ENCODE measurements at regions not wholly inside any gene's neighbourhood (a gene's known extent, or its start where the extent isn't known, plus 50 kb on each side); places are given as distances from the start of the nearest gene placed in this dataset.

DNA sequence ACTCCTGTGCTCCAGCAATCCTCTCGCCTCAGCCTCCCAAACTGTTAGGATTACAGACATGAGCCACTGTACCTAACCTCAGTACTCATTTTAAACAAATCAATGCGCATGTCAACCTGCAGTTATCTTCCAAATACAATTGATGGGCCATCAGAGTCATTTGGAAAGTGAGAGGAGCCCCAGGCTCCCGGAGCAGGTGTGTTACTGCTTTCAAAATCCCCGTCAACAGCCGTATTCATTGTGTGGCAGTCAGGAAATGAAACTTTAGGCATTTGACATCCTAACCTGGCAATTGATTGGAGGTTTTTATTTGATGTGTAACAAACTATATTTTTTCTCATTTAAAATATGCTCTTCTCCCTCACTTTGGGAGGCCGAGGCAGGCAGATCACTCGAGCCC is 623.6 kb upstream of the TENM3 start:
- no peaks in the 10 kb centered on the region for H3K4me1 ChIP-seq (ENCODE audit: control insufficient read depth, insufficient read depth, low read length, poor library complexity, severe bottlenecking)
- no peaks in the 10 kb centered on the region for H3K9me3 ChIP-seq (ENCODE audit: control insufficient read depth, low read length)
- H3K4me3 ChIP-seq (ENCODE audit: extremely low read depth, insufficient read depth, low read length, poor library complexity, severe bottlenecking), result no peak overlapping the region
- WGBS, 2 experiments (ENCODE audit: insufficient coverage in 2 of 2), result 86 to 91% methylated on average over 4 to 7 of the region's 7 CpGs
- H3K36me3 ChIP-seq (ENCODE audit: control insufficient read depth, insufficient read depth, low read length), result no peaks in the 10 kb centered on the region
- H3K27ac ChIP-seq (ENCODE audit: low read depth, low read length, severe bottlenecking), result no peak overlapping the region

DNA sequence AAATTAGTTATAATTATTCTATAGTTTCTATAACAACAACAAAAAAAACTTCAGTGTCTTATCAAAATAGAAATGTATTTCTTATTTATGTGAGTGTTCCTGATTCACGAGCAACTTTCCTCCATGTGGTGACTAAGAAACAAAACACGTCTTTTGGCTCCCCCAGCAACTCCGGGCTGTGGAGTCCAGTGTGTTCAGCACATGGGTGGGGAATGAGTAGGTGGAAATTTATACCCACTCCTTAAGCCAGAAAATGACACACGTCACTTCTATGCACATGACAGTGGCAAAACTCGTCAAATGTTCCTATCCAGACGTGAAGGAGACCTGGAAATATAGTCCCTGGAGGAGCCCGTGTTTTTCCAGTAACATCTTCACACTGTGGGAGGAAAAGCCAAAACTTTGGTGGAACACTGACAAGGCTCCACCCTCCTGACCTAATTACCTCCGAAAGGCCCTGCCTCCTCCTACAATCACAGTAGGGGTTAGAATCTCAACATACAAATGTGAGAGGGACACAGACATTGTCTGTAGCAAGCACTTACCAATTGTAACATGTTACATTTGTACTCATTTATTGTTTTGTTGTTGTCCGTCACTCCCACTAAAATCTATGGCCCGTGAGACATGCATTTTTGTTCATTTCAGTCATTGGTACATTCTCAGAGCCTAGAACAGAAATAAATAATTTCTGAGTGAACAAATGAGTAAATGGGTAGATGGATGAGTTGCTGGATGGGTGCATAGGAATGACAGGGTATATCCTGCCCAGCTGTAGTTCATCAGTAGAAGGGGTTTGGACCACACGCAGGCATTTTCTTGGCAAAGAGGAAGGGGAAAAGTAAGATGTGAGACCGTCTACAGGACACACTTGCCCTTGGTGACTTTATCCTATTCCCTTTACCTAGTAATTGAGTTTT is 605.8 kb upstream of the TENM3 start:
- no peak overlapping the region for H3K4me3 ChIP-seq (ENCODE audit: extremely low read depth, insufficient read depth, low read length, poor library complexity, severe bottlenecking)
- no peaks in the 10 kb centered on the region for H3K9me3 ChIP-seq (ENCODE audit: control insufficient read depth, low read length)
- no peak overlapping the region for H3K27ac ChIP-seq (ENCODE audit: low read depth, low read length, severe bottlenecking)
- H3K36me3 ChIP-seq (ENCODE audit: control insufficient read depth, insufficient read depth, low read length), result no peaks in the 10 kb centered on the region
- no peaks in the 10 kb centered on the region for H3K4me1 ChIP-seq (ENCODE audit: control insufficient read depth, insufficient read depth, low read length, poor library complexity, severe bottlenecking)
- WGBS, 2 experiments (ENCODE audit: insufficient coverage in 2 of 2), result 68 to 94% methylated on average over 4 to 6 of the region's 12 CpGs

DNA sequence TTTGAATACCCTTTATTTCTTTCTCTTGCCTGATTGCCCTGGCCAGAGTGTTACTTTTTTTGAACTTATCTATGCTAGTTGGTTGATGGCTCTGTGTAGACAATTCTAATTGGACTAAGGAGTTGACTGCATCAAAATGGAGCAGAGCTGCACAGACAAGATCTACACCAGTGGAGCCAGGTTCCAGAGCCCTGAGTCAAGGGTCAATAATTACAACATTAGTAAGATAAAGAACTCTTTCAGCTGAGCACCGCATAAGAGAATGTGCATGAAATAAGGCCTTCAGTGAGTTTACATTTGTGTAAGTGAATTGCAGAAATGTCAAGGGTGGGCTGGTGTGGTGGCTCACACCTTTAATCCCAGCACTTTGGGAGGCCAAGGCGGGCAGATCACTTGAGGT is 599.7 kb upstream of the TENM3 start:
- Histone ChIP-seq H3K4me3 (ENCODE audit: extremely low read depth, insufficient read depth, low read length, poor library complexity, severe bottlenecking) (no peak overlapping the region), H3K9me3 (ENCODE audit: control insufficient read depth, low read length) (no peaks in the 10 kb centered on the region), H3K4me1 (ENCODE audit: control insufficient read depth, insufficient read depth, low read length, poor library complexity, severe bottlenecking) (no peaks in the 10 kb centered on the region), H3K27ac (ENCODE audit: low read depth, low read length, severe bottlenecking) (no peak overlapping the region), H3K36me3 (ENCODE audit: control insufficient read depth, insufficient read depth, low read length) (no peaks in the 10 kb centered on the region)
- 80% methylated on average over 1 of the region's 2 CpGs for WGBS, 2 experiments (ENCODE audit: insufficient coverage in 2 of 2)

DNA sequence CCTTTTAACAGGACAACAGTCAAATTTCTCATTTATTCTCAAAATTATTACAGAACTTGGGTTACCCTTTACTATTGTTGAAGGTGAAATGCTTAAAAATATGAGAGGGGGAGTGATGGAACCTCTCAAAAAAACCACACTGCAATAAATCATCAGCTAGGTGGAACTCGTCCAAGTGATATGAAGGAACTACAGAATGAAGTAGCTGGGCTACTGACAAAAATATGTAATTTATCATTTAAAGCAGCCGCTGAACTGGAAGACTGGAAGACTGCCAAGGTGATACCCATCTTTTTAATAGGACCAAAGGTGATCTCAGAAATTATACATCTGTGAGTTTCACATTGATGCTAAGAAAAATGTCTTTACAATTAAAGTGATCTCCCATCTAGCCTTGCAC is 597.7 kb upstream of the TENM3 start:
- no peaks in the 10 kb centered on the region for H3K9me3 ChIP-seq (ENCODE audit: control insufficient read depth, low read length)
- no CpG with 5 or more reads among the region's 2 CpGs for WGBS, 2 experiments (ENCODE audit: insufficient coverage in 2 of 2)
- H3K27ac ChIP-seq (ENCODE audit: low read depth, low read length, severe bottlenecking), result no peak overlapping the region

DNA sequence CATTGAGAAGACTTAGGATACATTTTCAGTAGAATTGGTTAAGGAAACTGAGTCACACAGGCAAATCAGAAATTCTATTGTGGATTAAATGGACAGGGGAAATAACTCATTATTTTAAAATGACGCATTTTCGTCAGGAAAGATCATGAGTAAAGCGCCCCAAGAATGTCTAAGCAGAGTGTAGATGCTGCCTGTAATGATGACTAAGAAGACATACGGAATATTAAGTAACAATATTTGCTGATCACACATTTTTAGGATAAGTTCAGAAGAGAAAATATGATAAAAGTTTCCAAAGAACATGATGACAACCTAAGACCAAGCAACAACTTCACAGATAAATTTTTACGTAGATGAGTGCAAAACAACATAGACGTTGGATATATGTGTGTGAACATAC is 596.3 kb upstream of the TENM3 start:
- 100% methylated on average over 2 of the region's 6 CpGs for WGBS, 2 experiments (ENCODE audit: insufficient coverage in 2 of 2)
- H3K4me1 ChIP-seq (ENCODE audit: control insufficient read depth, insufficient read depth, low read length, poor library complexity, severe bottlenecking), result no peaks in the 10 kb centered on the region
- H3K27ac ChIP-seq (ENCODE audit: low read depth, low read length, severe bottlenecking), result no peak overlapping the region
- no peaks in the 10 kb centered on the region for H3K36me3 ChIP-seq (ENCODE audit: control insufficient read depth, insufficient read depth, low read length)
- no peaks in the 10 kb centered on the region for H3K9me3 ChIP-seq (ENCODE audit: control insufficient read depth, low read length)
- no peak overlapping the region for H3K4me3 ChIP-seq (ENCODE audit: extremely low read depth, insufficient read depth, low read length, poor library complexity, severe bottlenecking)

More for the DNA sequence above, 597.7 kb upstream of the TENM3 start:
- no peaks in the 10 kb centered on the region for H3K4me1 ChIP-seq (ENCODE audit: control insufficient read depth, insufficient read depth, low read length, poor library complexity, severe bottlenecking)
- H3K4me3 ChIP-seq (ENCODE audit: extremely low read depth, insufficient read depth, low read length, poor library complexity, severe bottlenecking), result no peak overlapping the region
- no peaks in the 10 kb centered on the region for H3K36me3 ChIP-seq (ENCODE audit: control insufficient read depth, insufficient read depth, low read length)

DNA sequence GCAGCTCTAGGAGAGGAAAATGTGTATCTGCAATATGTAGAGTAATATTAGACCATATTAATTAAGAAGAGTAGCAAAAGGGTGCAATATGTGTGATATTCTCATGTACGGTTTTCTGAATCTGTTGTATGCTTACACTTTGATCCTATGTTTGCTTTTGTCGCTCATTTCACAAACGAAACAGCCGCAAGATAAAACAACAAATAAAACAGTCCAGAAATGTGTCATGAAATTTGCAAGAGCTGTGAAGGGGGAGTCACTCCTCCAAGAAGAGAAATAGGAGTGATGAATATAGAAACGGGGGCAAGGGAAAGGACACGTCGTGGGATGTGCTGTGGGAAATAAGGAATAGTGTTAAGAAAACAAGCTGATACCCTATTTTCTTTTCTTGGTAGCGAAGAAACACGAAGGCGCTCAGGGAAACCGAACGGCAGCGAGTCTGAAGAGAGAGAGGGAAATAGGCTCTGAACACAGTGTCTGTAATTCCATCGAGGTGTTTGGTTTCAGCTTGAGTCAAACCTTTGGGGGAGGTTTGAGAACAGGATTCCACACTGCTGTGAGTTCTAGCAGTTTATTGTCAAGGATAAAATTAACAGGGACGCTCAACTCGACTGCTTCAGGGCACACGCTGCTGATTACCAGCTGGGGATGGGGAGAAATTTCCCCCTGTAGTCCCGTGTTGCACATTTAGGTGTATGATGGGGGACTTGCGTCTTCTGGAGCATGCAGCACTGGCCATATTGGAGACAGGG is 595.6 kb upstream of the TENM3 start:
- no peaks in the 10 kb centered on the region for H3K9me3 ChIP-seq (ENCODE audit: control insufficient read depth, low read length)
- WGBS, 2 experiments (ENCODE audit: insufficient coverage in 2 of 2), result 89 to 91% methylated on average over 15 of the region's 19 CpGs
- H3K36me3 ChIP-seq (ENCODE audit: control insufficient read depth, insufficient read depth, low read length), result no peaks in the 10 kb centered on the region
- H3K4me1 ChIP-seq (ENCODE audit: control insufficient read depth, insufficient read depth, low read length, poor library complexity, severe bottlenecking), result no peaks in the 10 kb centered on the region
- no peak overlapping the region for H3K4me3 ChIP-seq (ENCODE audit: extremely low read depth, insufficient read depth, low read length, poor library complexity, severe bottlenecking)
- no peak overlapping the region for H3K27ac ChIP-seq (ENCODE audit: low read depth, low read length, severe bottlenecking)

DNA sequence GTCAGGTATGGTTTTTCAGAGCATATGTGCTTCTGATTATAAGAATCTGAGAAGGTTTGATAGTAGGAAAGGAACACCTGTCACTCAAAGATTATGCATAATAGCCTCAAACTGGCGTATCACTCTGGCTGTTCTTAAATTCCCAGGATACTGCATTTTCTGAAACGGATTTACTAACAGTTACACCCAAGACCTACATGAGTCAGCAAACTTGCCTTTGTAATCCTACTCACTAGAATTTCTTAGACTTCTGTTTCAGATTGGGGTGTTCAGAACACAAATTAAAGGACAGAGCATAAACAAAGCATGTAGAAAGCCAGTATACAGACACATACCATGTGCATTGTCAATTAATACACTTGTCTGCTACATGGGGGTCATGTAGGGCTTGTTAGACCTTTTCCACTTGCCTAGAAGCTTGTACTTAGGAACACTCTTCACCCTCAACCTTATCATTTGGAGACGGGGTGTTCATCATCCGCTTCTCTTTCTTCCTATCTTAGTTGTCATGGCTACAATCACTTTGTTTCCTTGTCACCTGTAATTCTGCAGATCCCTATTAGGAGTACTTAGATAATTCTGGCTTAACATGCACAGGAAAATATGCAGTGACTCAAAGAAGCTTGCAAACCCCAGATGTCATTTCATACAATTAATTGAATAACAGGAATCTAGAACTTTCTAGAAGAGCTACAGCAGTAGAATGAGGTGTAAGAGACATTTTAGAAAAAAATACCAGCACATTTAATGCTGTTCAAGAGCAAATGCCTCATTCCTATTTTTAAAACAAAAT is 593.0 kb upstream of the TENM3 start:
- 83 to 93% methylated on average over 2 to 3 of the region's 4 CpGs for WGBS, 2 experiments (ENCODE audit: insufficient coverage in 2 of 2)
- Histone ChIP-seq H3K27ac (ENCODE audit: low read depth, low read length, severe bottlenecking) (no peak overlapping the region), H3K4me1 (ENCODE audit: control insufficient read depth, insufficient read depth, low read length, poor library complexity, severe bottlenecking) (no peaks in the 10 kb centered on the region), H3K9me3 (ENCODE audit: control insufficient read depth, low read length) (no peaks in the 10 kb centered on the region), H3K4me3 (ENCODE audit: extremely low read depth, insufficient read depth, low read length, poor library complexity, severe bottlenecking) (no peak overlapping the region), H3K36me3 (ENCODE audit: control insufficient read depth, insufficient read depth, low read length) (no peaks in the 10 kb centered on the region)

DNA sequence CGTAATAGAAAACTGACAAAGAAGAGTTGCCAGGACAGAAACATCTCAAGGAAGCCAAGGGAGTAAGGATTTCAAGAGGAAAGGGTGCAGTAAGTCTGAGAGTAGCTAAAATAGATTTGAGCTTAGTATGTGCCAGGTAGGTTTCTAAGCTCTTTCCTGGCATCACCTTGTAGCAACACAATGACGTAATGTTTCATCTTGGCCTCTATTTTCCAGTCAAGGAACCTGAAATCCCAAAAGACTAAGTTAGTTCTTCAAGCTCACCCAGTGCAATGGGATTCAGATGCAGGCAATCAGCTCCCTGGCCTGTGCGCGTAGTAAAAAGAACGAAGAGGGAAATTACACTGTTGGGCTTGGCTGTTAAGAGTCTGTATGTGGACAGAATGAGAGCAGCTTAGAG is 586.5 kb upstream of the TENM3 start:
- H3K36me3 ChIP-seq (ENCODE audit: control insufficient read depth, insufficient read depth, low read length), result no peaks in the 10 kb centered on the region
- H3K4me1 ChIP-seq (ENCODE audit: control insufficient read depth, insufficient read depth, low read length, poor library complexity, severe bottlenecking), result peaks cover under 1% of the 10 kb centered on the region
- no peak overlapping the region for H3K27ac ChIP-seq (ENCODE audit: low read depth, low read length, severe bottlenecking)
- H3K4me3 ChIP-seq (ENCODE audit: extremely low read depth, insufficient read depth, low read length, poor library complexity, severe bottlenecking), result no peak overlapping the region
- 98% methylated on average over 4 of the region's 5 CpGs for WGBS, 2 experiments (ENCODE audit: insufficient coverage in 2 of 2)
- no peaks in the 10 kb centered on the region for H3K9me3 ChIP-seq (ENCODE audit: control insufficient read depth, low read length)

DNA sequence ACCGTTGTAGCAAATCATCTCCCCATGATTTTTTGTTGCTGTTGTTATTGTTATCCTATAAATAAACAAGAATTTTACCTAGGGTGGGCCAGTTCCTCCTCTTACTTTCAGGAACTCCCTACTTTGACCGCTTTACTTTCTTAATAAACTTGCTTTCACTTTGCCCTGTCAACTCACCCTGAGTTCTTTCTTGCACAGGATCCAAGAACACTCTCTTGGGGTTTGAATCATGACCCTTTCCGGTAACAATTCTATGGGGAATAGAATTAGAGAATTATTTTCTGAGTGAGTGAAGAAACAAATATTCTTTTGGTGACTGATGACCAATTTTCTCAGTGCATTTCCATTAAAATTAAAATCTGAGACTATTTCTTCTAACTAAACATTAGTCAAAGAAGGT is 584.0 kb upstream of the TENM3 start:
- H3K4me3 ChIP-seq (ENCODE audit: extremely low read depth, insufficient read depth, low read length, poor library complexity, severe bottlenecking), result no peak overlapping the region
- WGBS, 2 experiments (ENCODE audit: insufficient coverage in 2 of 2), result 100% methylated on average over 1 of the region's 3 CpGs
- H3K9me3 ChIP-seq (ENCODE audit: control insufficient read depth, low read length), result no peaks in the 10 kb centered on the region
- no peaks in the 10 kb centered on the region for H3K36me3 ChIP-seq (ENCODE audit: control insufficient read depth, insufficient read depth, low read length)
- H3K4me1 ChIP-seq (ENCODE audit: control insufficient read depth, insufficient read depth, low read length, poor library complexity, severe bottlenecking), result peaks cover 4% of the 10 kb centered on the region
- no peak overlapping the region for H3K27ac ChIP-seq (ENCODE audit: low read depth, low read length, severe bottlenecking)

DNA sequence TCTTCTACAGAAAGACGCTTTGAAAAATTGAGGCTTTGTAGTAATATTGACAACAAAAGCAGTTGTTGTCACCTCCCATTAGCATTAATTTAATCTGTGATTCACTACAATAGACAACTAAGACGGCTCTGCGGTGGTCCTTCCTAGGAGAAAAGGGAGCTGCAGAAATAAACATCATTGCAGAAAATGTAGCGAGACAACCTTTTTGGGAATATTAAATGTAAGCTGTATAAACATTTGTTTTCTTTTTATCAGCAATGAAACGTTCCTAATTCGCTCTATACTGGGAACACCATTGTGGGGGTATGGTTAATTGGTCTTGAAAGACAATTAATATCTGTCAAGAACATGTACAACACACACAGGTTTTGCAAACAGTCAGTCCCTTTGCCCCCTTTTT is 583.3 kb upstream of the TENM3 start:
- Histone ChIP-seq H3K4me1 (ENCODE audit: control insufficient read depth, insufficient read depth, low read length, poor library complexity, severe bottlenecking) (peaks cover 4% of the 10 kb centered on the region), H3K4me3 (ENCODE audit: extremely low read depth, insufficient read depth, low read length, poor library complexity, severe bottlenecking) (no peak overlapping the region), H3K36me3 (ENCODE audit: control insufficient read depth, insufficient read depth, low read length) (no peaks in the 10 kb centered on the region), H3K27ac (ENCODE audit: low read depth, low read length, severe bottlenecking) (no peak overlapping the region), H3K9me3 (ENCODE audit: control insufficient read depth, low read length) (no peaks in the 10 kb centered on the region)
- WGBS, 2 experiments (ENCODE audit: insufficient coverage in 2 of 2), result no CpG with 5 or more reads among the region's 6 CpGs

All from mesodermal cell (in vitro differentiated cells).